Muscle layer of colon (tissue), 2 donors: ENCODE measurements at regions not wholly inside any gene's neighbourhood (a gene's known extent, or its start where the extent isn't known, plus 50 kb on each side); places are given as distances from the start of the nearest gene placed in this dataset.

Experiments used
- H3K27ac ChIP-seq: one replicate; pipeline ENCODE4 v1.7.0; 2013; ENCODE audit warnings: low read depth, mild to moderate bottlenecking, low read length, moderate library complexity
- H3K27me3 ChIP-seq, 2 donors: one replicate each; pipeline ENCODE4 v1.7.0; 2013; ENCODE audit warnings: low read length in 2 of 2, mild to moderate bottlenecking in 2 of 2; ENCODE audit not compliant: insufficient read depth in 2 of 2, control insufficient read depth in 1 of 2
- H3K36me3 ChIP-seq: one replicate; pipeline ENCODE4 v1.7.0; 2013; ENCODE audit warnings: mild to moderate bottlenecking, low read length; ENCODE audit not compliant: insufficient read depth
- H3K4me1 ChIP-seq: one replicate; pipeline ENCODE4 v1.7.0; 2013; ENCODE audit warnings: mild to moderate bottlenecking, low read length; ENCODE audit not compliant: insufficient read depth
- H3K4me3 ChIP-seq, 2 donors: one replicate each; pipeline ENCODE4 v1.7.0; 2013; ENCODE audit warnings: low read length in 2 of 2, low read depth in 1 of 2, mild to moderate bottlenecking in 1 of 2, moderate library complexity in 1 of 2
- H3K9ac ChIP-seq: one replicate; pipeline ENCODE4 v1.7.0; 2013; ENCODE audit warnings: low read length
- H3K9me3 ChIP-seq: one replicate; pipeline ENCODE4 v1.7.0; 2013; ENCODE audit warnings: mild to moderate bottlenecking, low read length
- donor health status: abdominal sarcoma.
- donor health status: Adenocarcinoma of cecum.

DNA sequence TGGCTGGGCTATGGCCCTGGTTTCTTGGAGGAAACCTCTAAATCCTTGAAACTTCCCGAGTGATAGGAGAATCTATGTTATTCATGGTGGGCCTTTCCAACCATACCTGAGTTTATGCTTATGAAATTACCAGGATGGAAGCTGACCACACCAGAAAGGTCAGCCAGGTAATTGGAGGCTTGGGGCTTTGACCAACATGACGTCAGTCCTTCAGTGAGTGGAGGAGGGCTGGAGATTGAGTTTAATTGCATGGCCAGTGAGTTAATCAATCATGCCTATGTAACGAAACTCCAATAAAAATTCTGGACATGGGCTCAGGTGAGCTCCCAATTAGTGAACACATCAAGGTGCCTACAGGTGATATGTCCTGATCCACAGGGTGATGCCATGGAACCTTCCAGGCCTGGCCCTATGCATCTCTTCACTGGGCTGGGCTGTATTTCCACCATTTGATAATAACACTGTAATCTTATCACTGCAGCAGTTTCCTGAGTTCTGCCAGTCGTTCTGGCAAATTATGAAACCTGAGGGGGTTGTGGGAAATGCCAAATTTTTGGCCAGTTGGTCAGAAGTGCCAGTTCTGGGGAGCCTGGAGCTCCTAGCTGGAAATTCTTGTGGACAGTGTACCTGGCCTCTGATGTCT, 106.5 kb downstream of the CDH26 start:
- H3K27ac ChIP-seq = no peak overlapping the region
- H3K36me3 ChIP-seq = no peaks in the 10 kb centered on the region
- H3K4me3 ChIP-seq = no peak overlapping the region
- H3K9me3 ChIP-seq = no peaks in the 10 kb centered on the region
- H3K9ac ChIP-seq = no peak overlapping the region
- no peaks in the 10 kb centered on the region for H3K27me3 ChIP-seq
- H3K4me1 ChIP-seq = peaks cover 13% of the 10 kb centered on the region

DNA sequence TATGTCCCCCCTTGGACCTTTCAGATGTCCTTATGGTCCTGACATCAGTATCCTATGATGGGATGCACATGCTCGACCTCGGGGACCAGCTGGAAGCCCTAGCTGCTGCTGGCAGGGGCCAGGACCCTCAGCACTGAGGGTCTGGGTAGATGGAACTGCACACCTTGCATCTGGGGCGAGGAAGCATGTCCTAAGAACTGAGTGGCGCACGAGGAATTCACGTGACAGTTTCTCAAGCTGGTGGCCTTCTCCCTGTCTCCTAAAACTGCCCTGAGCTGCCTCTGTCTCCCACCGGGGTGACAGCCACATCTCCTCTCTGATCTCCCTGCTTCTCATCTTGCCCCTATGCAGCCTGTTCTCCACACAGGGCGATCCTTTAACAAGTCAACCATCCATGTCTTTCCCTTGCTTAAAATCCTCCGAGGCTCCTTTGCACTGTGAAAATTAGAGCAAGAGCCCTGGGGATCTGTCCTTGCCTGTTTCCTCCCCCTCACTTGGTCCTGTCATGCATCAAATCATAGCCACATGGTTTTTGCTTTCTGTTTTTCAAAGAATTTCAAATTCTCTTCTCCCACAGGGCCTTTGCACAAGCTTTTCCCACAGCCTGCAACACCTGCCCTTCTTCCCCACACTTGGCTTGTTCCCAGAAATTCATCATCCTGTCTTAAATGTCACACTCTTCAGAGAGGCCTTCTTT, 107.7 kb downstream of the CDH26 start:
- H3K27me3 ChIP-seq = no peaks in the 10 kb centered on the region
- no peaks in the 10 kb centered on the region for H3K36me3 ChIP-seq
- H3K9me3 ChIP-seq = no peaks in the 10 kb centered on the region
- no peak overlapping the region for H3K27ac ChIP-seq
- H3K9ac ChIP-seq = no peak overlapping the region
- no peak overlapping the region for H3K4me3 ChIP-seq
- H3K4me1 ChIP-seq = peaks cover 13% of the 10 kb centered on the region

DNA sequence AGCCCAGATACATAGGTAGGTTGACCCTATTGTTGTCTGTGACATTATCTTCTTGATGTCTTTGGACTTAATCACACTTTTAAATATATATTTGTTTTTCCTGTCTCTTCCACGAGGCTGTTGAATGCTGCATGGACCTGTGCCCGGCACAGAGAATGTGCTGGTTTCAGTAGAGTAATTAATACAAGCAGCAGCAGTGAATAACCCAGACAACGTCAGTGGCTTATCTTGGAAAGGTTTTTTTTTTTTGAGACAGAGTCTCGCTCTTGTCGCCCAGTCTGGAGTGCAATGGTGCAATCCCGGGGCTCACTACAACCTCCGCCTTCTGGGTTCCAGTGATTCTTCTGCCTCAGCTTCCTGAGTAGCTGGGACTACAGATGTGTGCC, 108.2 kb downstream of the CDH26 start:
- Histone ChIP-seq H3K27me3 (no peaks in the 10 kb centered on the region), H3K9ac (no peak overlapping the region), H3K4me3 (no peak overlapping the region), H3K27ac (no peak overlapping the region), H3K4me1 (peaks cover 13% of the 10 kb centered on the region), H3K36me3 (no peaks in the 10 kb centered on the region), H3K9me3 (no peaks in the 10 kb centered on the region)

DNA sequence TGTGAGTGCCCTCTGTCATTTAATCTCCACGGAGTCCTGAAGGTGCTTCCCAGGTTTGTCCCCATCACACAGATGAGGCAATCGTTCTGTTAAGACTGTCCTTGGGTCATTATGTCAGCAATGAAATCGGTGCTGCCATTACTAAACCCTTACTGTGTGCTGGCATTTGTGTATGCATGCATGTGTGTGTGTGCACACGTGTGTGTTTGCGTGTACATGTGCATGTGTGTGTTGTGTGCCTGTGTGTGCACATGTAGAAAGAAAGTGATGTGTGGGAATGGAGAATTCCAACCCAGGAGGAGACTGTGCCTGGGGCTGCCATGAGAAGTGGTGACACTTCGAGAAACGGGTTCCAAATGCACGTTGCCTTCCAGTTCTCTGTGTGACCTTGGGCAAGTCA, 110.3 kb downstream of the CDH26 start:
- H3K36me3 ChIP-seq = no peaks in the 10 kb centered on the region
- no peaks in the 10 kb centered on the region for H3K27me3 ChIP-seq
- no peak overlapping the region for H3K4me3 ChIP-seq
- H3K9me3 ChIP-seq = no peaks in the 10 kb centered on the region
- H3K9ac ChIP-seq = no peak overlapping the region
- peaks cover 2% of the 10 kb centered on the region for H3K4me1 ChIP-seq
- no peak overlapping the region for H3K27ac ChIP-seq

DNA sequence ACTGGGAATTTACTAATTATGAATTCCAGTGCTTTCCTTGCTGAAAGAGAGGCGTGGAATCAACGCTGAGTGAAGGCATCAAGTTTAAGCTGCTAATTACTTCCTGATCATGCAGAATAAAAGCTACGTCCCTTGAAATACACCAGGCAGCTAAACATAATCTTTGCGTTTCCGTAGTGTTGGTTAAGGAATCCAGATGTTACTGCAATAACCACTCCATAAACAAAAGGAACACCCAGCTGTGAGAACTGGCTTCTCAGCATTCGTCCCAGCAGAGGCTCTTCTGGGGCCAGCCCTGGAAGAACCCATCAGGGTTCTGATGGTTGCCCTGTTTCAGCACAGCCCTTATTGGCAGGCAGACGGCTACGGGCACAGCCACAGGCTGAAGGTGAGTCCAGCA, 111.4 kb downstream of the CDH26 start:
- no peaks in the 10 kb centered on the region for H3K36me3 ChIP-seq
- H3K27me3 ChIP-seq = no peaks in the 10 kb centered on the region
- H3K27ac ChIP-seq = no peak overlapping the region
- H3K4me1 ChIP-seq = no peaks in the 10 kb centered on the region
- no peaks in the 10 kb centered on the region for H3K9me3 ChIP-seq
- no peak overlapping the region for H3K4me3 ChIP-seq
- no peak overlapping the region for H3K9ac ChIP-seq

DNA sequence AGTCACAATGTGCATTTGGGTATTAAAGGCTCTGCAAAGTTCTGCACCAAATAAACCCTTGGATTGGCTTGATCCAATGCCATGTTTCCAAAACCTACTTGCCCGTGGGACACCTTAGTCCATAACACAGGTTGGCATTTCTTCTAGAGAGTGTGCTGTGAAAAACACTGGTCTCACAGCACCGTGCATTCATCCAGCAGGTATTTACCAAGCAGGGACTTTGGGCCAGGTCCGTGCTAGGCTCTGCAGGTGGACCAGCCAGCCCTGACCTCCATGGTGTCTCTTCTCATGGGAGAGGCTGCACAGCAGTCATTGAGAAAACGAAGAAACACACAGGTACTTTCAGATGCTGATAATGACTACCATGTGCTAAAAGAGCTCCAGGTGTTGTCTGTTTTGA, 112.6 kb downstream of the CDH26 start:
- Histone ChIP-seq H3K4me3 (no peak overlapping the region), H3K27me3 (no peaks in the 10 kb centered on the region), H3K9me3 (no peaks in the 10 kb centered on the region), H3K36me3 (no peaks in the 10 kb centered on the region), H3K9ac (no peak overlapping the region), H3K4me1 (no peaks in the 10 kb centered on the region), H3K27ac (no peak overlapping the region)

DNA sequence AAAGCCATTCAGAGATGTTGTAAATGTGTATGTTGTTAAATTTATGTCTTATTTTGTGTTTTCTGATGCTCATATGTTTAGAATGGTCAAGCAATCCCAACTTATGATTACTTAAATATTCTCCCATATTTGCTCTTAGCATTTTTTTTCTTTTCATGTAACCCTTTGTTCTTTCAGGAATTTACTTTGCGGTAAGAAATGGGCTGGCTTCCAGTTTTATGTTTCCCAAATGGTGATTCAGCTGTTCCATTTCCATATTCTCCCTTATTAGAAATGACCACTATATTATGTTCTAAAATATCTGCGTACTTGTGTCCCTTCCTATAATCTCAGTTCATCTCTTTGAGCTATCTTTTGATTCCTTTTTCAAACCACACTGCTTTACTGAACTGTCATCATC, 113.7 kb downstream of the CDH26 start:
- no peaks in the 10 kb centered on the region for H3K36me3 ChIP-seq
- H3K9me3 ChIP-seq = no peaks in the 10 kb centered on the region
- no peaks in the 10 kb centered on the region for H3K4me1 ChIP-seq
- no peaks in the 10 kb centered on the region for H3K27me3 ChIP-seq
- no peak overlapping the region for H3K27ac ChIP-seq
- no peak overlapping the region for H3K4me3 ChIP-seq
- H3K9ac ChIP-seq = no peak overlapping the region

DNA sequence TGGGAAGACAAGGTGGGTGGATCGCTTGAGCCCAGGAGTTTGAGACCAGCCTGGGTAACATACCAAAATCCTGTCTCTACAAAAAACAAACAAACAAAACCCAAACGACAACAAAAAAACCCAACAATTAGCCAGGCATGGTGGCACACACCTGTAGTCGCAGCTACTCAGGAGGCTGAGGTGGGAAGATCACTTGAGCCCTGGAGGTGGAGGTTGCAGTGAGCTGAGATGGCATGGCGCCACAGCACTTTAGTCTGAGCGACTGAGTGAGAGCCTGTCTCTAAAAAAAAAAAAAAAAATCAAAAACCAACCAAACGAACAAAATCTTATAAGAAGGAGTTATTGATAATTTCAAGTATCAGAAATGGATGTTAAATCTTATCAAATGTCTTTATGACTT, 114.9 kb downstream of the CDH26 start:
- H3K36me3 ChIP-seq = no peaks in the 10 kb centered on the region
- H3K4me1 ChIP-seq = no peaks in the 10 kb centered on the region
- no peaks in the 10 kb centered on the region for H3K27me3 ChIP-seq
- no peak overlapping the region for H3K27ac ChIP-seq
- H3K4me3 ChIP-seq = no peak overlapping the region
- H3K9me3 ChIP-seq = no peaks in the 10 kb centered on the region
- H3K9ac ChIP-seq = no peak overlapping the region

DNA sequence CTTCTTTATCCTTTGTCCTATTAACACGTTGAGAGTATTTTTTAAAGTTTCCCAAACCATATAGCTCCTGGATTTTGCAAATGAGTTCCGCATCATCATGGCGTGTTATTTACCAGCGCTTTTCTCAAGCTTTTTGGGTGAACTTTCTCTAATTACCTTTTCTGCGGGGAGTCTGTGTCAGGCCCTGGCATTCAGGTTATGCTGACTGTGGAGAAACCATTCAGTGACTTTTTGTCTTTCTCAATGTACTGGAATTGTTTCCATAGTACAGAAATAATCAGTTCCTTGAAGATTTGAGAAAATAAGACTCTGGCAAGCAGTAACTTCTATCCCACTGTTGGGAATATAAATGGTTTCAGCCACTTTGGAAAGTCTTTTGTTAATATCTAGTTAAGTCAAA, 115.3 kb downstream of the CDH26 start:
- no peak overlapping the region for H3K27ac ChIP-seq
- H3K4me1 ChIP-seq = no peaks in the 10 kb centered on the region
- no peak overlapping the region for H3K9ac ChIP-seq
- no peak overlapping the region for H3K4me3 ChIP-seq
- no peaks in the 10 kb centered on the region for H3K36me3 ChIP-seq
- H3K9me3 ChIP-seq = no peaks in the 10 kb centered on the region
- H3K27me3 ChIP-seq = no peaks in the 10 kb centered on the region

DNA sequence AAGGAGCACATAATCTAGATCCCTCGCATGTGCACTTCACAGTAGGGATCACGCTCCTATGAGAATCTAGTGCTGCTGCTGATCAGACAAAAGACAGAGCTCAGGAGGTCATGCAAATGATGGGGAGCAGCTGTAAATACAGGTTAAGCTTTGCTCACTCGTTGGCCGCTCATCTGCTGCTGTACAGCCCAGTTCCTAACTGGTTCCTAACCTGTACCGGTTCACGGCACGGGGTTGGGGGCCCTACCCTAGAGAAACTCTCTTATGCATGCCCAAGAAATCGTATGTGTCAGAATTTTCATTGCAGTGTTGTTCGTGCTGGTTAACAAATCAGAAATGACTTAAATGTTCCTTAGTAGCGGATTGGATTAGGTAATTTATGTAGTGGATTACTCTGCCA, 116.1 kb downstream of the CDH26 start:
- H3K9me3 ChIP-seq = no peaks in the 10 kb centered on the region
- H3K36me3 ChIP-seq = no peaks in the 10 kb centered on the region
- no peak overlapping the region for H3K9ac ChIP-seq
- H3K4me1 ChIP-seq = no peaks in the 10 kb centered on the region
- no peak overlapping the region for H3K4me3 ChIP-seq
- no peaks in the 10 kb centered on the region for H3K27me3 ChIP-seq
- H3K27ac ChIP-seq = no peak overlapping the region

DNA sequence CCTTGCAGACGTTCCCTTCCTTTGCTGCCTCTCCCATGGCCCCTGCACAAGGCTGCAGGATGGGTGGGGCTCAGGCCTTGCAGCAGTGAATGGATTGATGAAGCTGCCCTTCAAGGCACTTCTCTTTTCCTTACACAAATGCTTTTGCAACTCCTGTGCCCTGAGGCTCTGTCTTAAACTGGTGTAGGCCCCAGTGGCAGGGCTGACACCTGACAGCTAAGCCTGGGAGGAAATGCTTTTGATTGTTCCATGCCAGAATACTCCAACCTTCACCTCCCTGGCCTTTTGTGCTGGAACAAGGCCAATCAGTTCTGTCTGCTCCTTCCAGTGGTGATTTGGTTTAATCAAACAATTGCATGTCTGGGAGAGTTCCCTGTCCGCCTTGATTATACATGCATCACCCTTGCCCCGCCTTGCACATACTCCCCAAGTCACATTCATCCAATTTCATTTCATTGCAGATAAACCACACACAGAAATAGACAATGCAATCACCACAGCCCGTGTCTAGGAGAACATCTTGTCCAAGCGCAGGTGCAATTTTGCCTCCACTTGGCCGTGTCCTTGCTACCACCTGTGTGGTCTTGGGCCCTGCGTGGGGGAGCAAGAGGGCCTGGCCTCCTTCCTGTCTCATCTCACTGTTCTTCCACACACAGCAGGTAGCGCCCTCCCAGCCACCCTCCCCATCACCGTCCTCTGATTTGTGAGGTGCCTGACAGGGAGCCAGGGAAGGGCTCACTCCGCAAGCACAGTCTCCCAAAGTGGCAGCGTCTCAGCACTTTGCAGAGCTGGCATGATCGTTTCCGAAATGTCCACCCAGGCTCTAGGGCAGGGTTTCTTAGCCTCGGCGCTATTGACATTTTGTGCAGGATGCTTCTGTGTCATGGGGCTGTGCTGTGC, 120.4 kb downstream of the CDH26 start:
- no peak overlapping the region for H3K9ac ChIP-seq
- H3K27ac ChIP-seq = no peak overlapping the region
- H3K27me3 ChIP-seq = no peaks in the 10 kb centered on the region
- no peaks in the 10 kb centered on the region for H3K9me3 ChIP-seq
- H3K4me1 ChIP-seq = no peaks in the 10 kb centered on the region
- no peak overlapping the region for H3K4me3 ChIP-seq
- no peaks in the 10 kb centered on the region for H3K36me3 ChIP-seq
